ENCODE measurements at regions not wholly inside any gene's neighbourhood (a gene's known extent, or its start where the extent isn't known, plus 50 kb on each side); places are given as distances from the start of the nearest gene placed in this dataset.
"Not testable (repeated sequence)": the region's sequence is repeated elsewhere in the genome, so short reads cannot be mapped to it uniquely, and the experiment has no call there.

DNA sequence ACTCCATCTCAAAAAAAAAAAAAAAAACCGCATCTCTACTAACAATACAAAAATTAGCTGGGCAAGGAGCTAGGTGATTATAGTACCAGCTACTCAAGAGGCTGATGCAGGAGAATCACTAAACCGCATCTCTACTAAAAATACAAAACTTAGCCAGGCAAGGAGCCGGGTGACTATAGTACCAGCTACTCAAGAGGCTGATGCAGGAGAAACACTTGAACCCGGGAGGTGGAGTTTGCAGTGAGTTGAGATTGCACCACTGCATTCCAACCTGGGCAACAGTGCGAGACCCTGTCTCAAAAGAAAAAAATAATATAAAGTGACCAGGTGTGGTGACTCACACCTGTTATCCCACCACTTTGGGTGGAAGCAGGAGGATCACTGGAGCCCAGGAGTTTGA, 119.8 kb upstream of the CRYM start:
- TF ChIP-seq, protein P1, sequence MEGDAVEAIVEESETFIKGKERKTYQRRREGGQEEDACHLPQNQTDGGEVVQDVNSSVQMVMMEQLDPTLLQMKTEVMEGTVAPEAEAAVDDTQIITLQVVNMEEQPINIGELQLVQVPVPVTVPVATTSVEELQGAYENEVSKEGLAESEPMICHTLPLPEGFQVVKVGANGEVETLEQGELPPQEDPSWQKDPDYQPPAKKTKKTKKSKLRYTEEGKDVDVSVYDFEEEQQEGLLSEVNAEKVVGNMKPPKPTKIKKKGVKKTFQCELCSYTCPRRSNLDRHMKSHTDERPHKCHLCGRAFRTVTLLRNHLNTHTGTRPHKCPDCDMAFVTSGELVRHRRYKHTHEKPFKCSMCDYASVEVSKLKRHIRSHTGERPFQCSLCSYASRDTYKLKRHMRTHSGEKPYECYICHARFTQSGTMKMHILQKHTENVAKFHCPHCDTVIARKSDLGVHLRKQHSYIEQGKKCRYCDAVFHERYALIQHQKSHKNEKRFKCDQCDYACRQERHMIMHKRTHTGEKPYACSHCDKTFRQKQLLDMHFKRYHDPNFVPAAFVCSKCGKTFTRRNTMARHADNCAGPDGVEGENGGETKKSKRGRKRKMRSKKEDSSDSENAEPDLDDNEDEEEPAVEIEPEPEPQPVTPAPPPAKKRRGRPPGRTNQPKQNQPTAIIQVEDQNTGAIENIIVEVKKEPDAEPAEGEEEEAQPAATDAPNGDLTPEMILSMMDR (IDR thresholded peaks at IDR 0.05): not testable (repeated sequence)
- not testable (repeated sequence) for TF ChIP-seq POLR2A (IDR thresholded peaks at IDR 0.05)
